HG03354 (cell line): ENCODE measurements at regions not wholly inside any gene's neighbourhood (a gene's known extent, or its start where the extent isn't known, plus 50 kb on each side); places are given as distances from the start of the nearest gene placed in this dataset.

ENCODE experiments used
- ATAC-seq: cut with Tn5 transposase; IDR thresholded peaks from one replicate; pipeline ENCODE4 v1.9.1; 2021; ENCODE audit warnings: mild to moderate bottlenecking; ENCODE audit not compliant: unreplicated experiment, poor library complexity, severe bottlenecking

DNA sequence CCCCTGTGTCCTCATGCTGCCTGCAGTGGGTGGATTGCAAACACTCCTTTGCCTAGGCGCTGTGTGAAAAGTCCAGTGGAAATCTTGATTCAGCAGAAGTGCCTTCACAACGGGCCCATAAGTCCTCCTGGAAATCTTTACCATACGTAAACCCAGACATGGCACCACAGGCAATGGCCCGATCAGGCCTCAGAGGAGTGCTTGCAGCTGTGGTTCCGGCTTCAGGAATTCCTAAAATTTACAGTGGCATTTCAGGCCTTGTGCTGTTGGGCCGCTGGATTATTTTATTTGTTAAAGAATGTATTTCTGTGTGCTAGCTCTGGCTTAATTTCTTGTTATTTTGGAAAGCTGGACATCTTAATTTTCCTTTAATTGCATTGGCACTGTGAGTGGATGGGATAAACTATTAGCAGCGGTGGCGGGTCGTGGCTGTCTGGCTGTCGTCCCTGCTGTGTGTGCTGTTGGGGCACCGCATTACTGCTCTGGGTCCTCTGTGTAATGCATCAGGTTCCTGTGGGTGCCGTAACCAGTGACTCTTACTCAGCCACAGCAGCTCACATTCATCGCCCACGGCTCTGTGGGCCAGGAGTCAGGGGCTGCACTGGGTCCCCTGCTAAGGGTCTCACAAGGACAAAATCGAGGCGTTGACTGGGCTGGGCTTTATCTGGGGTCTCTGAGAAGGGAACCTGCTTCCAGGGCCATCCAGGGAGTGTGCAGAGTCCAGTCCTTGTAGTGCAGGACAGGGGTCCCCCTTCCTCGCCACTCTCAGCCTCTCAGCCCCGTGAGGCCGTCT is 73.1 kb downstream of the RTP5 start:
- ATAC-seq = no peak

DNA sequence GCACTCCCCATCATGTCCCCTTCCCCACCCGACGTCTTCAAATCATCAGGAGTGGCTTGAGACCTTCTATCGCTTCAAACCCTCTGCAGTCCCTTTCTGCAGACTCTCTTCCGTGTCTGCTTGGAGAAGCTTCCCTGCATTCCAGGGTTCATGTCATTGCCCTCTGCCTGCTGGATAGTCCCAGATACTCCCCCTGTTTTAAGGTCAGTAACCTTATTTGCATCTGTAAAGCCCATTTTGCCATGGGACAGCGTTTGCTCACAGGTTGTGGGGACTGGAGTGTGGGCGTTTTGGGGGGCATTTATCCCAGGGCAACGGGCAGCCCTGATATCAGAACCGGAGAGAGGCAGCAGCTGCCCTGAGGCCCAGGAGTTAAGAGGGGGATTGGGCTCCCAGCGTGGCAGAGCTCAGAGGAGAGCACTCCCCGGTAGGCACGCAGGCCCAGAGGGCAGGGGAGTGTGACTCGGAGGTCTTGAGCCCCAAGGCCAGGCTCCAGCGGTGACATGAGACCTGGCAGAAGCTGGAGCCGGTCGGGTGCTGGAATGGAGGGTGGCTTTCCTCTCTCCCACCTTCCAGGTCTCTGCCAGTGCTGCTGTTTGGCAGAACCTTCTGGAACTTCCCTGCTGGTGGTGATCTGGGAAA is 73.8 kb downstream of the RTP5 start:
- ATAC-seq = no peak

DNA sequence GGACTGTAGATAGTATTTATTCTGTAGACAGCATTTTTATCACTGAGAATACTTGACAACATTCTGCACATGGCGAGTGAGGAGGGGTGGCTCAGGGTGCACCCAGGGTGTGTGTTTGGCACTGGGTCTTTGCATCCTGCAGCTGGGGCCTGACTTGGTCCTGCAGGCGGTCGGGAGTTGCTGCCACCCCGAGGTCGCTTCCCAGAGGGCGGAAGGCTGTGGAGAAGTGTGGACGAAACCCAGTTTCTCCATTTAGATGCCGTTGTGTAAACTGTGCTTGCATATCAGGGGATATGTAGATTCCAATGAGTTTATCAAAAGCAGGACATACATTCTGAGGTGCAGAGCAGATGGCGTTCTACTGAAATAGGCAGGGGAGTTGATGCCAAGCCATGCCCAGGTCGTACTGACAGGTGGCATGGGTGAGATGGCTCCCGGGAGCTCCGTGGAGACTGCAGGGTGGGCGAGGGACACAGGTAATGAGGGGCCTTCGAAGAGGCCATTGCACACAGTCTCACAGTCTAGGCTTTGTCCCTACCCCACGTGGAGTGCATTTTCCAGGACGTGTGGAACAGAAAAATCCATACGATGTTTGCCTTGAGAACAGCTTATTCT is 74.5 kb downstream of the RTP5 start:
- ATAC-seq = no peak

DNA sequence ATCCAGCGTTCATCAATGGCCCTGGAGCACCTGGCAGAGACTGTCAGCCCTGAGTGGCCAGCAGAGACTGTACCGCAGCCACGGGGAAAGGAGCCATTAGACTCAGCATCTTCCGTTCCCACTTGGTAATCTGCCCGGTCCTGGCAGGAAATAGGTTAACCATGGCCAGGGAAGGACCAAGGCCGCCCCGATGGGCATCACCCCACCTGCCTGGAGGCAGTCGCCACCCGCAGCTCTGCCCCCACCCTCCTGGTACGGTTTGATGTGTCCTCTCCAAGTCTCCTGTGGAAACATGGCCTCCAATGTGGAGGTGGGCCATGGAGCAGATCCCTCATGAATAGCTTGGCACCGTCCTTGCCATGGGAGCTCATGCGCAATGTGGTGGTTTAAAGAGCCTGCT is 75.3 kb downstream of the RTP5 start:
- ATAC-seq = no peak

DNA sequence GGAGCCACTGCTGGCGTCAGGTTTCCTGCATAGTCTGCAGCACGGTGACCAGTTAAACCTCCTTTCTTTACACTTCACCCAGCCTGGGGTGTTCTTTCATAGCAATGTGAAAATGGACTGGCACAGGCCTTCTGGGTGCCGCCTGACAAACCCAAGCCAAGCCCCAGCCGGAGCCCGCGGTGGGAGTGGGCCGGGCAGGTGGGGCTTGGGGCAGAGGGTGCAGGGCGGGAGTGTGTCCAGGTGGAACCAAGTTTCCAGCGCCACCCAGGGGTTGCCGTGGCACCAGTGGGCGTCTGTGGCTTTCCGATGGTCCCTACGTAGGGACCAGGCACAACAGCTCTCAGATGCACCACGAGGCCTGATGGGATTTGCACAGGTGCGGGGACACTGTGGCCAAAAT is 75.8 kb downstream of the RTP5 start:
- no peak for ATAC-seq

DNA sequence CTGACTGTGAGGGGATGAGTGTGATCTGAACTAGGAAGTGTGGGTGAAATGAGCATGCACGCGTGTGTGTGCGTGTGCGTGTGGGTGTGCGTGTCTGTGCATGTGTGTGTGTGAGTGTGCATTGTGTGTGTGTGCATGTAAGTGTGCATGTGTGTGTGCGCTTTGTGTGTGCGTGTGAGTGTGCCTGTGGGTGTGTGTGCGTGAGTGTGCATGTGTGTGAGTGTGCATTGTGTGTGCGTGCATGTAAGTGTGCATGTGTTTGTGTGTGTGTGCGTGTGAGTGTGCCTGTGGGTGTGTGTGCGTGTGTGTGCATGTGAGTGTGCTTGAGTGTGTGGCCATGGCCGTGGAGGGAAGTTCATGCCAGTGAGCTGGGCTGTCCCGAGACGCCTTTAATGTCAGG is 76.3 kb downstream of the RTP5 start:
- ATAC-seq = no peak

DNA sequence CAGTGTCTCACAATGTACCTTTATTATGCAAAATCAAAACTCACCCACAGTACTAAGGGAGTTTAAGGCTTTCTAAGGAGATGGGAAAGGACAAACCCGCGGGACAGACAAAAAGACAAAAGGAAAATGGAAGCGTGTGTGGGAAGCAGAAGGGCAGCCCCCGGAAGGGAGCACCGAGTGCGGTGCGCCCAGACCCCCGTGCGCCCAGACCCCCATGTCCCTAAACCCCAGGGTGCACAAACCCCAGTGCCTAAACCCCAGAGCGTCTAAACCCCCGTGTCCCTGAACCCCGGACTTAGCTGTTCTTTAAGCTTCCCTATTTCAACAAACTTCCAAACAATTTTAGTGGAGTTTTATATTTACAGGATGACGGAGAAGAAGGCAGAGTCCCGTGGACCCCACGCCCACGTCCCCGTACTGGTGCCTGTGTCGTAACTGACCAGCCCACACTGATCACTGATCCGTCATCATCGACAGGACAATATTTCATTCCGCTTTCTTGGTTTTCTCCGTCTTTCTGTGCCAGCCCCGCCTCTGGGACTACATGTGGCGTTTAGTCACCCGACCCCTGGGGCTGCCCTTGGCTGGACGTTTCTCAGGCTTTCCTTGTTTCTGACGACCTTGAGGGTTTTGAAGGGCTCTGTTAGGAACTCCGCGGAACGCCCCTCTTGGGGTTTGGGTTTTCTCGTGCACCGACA is 76.9 kb downstream of the RTP5 start:
- ATAC-seq = no peak

DNA sequence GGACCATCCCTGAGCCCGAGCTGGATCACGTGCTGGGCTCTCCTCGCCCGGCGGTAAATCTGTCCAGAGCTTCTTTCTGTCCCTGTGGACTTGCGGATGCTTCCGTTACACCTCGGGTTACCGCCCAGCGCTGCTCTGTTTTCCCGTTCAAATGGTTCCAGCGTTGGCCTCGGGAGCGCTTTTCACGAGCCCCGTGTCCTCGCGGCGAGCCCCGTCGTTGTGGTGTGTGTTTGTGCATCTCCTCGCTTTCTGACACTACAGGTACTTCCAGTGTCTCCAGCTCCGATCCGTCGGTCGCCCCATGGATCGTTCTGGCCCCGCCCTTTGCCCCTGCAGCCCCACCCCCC is 77.4 kb downstream of the RTP5 start:
- no peak for ATAC-seq

DNA sequence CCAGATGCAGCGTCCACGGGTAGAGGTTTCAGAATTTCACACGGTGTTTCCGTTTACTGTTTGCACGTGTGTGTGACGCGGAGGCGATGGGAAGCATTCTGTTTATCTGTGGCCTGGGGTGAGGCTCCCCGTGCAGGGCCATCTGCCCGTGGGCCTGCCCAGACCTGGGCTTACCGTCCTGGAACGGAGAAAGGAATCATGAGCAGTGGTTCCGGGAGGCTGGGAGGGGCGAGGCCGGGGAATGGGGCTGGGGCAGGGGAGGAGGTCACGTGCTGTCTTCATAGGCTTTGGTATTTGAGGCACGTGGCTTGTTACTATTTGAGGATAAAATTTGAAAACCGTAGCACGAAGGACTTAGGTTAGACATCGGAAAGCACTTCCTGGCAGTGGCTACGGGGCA is 77.9 kb downstream of the RTP5 start:
- ATAC-seq = no peak

DNA sequence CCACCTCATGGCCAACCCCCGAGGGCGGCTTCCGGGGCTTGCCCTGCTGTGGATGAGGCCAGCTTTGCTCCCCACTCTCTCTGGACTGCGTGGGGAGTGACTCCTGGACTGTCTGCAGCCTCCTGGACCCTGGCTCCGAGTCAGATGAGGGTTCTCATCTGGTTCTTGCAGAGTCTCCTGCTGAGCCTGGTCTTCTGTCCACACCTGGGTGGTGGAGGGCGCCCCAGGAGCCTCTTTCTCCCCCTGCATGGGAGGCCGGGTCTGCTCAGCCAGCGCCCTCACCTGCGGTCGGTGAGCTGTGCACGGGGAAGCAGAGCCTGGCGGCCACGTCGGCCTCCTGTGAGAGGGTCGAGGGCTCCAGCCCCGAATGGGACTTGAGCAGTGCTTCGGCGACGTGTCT is 78.3 kb downstream of the RTP5 start:
- ATAC-seq = no peak

DNA sequence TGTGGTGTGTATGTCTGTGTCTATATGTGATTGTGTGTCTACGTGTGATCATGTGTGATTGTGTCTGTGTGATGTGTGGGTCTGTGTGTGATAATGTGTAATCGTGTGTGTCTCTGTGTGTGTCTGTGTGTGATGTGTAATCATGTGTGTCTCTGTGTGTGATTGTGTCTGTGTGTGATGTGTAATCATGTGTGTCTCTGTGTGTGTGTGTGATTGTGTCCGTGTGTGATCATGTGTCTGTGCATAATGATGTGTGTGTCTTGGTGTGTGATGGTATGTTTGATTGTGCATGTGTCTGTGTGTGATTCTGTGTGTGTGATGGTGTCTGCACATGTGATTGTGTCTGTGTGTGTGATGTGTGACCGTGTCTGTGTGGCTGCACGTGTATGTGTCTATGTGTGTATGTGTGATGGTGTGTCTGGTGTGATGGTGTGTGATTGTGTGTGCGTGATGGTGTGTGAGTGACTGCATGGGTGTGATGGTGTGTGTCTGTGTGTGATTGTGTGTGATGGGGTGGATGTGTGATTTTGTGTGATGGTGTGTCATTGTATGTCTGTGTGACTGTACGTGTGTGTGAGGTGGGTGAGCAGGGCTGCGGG is 78.9 kb downstream of the RTP5 start:
- no peak for ATAC-seq

DNA sequence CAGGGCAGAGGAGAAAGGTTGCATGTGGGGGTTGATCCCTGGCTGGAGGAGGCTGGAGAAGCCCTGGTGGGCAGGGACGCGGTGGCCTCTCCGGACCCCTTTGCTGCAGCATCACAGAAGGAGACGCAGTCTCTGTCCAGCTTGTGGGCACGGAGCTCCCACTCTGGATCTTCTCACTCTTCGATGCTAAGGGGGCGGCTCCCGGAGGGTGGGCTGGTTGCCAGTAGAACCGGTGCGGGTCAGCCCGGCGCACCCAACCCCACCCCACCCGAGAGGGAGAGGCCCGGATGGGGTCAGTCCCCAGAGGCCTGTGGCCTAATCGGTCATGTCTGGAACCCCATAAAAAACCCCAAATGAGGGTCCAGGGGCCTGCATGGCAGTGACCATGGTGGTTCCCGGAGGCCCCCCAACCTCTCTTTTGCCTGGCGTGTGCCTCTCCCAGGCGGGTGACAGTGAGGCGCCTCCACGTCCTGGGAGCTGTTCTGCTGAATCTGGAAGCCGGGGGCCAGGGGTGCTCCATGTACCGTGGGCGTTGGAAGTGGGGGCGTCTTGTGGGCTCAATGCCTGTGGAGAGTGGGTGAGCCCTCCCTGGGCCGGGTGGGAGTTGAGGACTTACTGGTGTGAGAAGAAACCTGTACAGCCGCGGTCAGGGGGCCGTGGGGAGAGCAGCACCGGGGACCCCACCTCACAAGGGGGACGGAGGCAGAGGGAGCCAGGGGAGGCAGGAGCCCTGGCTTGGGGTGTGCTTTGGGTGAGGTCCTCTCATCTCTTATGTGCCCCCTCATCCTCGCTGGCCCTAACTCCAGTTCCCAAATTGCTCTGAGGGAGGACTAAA is 79.6 kb downstream of the RTP5 start:
- ATAC-seq = no peak

DNA sequence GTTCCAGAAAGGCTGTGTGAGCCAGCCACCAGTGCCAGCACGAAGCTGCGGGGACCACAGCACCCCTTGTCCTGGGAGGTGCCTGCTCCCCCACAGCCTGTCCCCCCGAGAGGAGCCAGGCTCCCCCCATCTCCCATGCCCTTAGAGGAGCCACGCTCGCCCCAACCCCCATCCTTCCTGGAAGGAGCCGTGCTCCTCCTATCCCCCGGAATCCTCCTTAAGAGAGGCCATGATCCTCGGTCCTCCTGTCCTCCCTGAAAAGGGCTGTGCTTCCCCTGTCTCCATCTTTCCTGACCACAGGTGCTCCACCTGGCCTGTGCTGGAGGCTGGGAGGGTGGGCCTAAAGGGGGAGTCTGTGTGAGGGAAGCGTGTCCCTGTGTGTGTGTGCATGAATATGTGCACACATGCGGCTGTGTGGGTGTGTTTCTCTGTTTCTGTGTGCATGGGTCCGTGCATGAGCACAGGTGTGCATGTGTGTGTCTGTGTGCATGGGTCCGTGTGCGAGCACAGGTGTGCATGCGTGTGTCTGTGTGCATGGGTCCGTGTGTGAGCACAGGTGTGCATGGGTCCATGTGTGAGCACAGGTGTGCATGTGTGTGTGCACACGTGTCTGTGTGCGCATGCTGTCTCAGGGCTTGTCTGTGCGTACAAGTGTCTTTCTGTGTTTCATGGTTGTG is 80.3 kb downstream of the RTP5 start:
- ATAC-seq = no peak

DNA sequence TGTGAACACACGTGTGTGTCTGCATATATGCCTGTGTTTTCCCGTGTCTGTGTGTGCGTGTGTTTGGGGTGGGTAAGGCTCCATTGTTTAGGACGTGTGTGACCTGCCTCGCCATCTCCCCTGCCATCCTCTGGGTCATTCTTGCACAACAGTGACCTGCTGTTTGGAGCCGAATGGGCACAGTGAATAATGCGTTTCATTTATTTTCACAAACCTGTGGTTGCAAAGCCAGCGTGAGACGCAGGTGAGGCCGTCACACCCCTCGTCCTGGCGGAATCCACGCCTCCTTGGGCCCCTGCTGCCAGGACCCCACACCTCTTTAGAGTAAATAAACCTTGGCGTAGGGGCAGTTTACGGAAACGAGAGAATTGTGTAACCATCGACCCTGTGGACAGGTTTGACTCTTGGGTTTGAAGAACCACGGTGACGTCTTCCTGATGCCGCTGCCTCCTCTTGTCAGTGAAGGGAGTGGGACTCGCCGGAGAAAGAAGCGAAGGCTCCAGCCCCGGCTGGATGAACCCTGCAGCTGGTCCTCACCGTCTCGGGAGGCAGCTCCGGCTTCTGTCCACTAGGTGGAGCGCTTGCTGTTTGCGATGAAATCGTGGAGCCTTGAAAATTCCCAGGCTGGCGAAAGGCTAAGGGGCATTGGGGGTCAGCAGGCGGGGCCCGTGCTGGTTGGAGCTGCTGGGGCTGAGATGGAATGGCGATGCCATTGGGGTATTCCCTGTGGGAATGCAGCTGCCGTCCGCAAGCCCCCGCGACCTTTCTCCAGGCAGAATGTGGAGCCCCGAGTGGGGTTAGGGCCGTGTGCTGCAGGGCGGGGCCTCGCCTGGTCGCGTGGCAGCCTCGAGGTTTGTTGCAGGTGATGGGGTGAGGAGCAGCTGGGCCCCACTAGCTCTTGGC is 81.1 kb downstream of the RTP5 start:
- ATAC-seq = no peak

DNA sequence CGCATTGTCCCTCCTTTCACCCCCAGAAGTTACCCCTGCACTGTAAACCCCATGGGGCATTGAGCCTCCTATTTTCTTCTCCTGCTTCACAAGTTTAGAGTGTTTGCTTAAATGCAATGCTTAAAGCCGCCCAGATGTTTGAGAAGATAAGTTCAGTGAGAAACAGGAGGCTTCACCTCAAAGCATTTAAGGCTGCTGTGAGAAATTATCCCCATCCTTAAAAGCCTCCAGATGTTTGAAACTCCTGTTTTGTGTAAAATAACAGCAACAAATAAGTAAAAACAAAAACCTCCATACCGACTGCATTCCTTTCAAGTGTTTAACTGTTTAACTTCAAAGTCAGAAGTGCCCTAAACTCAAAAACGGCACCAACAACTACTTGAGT is 81.8 kb downstream of the RTP5 start:
- no peak for ATAC-seq

DNA sequence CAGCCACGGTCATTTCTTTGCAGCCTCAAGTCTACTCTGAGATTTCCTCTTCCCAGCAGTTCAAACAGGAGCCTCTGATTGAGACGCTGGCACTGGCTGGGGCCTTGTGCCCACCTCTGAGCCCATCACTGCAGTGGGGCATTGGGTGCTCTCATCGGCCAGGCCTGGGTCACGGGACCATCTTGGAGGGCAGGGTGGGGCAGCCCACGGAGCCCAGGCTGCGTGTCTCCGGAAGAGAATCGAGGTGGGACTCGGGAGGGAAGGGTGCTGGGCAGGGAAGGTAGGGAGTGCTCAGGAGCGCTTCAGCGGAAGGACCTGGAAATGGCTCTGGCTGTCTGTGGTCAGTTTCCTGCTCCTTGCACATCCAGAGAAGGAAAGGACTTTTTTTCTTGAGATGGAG is 82.4 kb downstream of the RTP5 start:
- no peak for ATAC-seq

DNA sequence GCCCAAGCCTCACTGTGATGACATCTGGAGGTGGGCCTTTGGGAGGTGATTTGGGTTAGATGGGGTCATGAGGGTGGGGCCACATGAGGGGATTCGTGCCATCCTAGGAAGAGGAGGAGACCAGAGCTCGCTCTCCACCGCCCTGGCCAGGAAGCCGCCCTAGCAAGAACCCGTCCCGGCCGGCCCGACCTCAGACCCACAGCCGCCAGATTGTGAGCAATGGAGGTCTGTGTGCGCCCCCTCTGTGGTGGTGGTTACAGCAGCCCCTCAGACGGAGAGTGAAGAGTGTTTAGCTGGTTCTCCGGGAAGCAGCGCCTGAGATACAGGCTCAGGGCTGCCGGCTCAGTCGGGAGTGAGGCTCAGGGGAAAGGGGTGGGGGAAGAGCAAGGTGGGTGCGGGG is 83.3 kb downstream of the RTP5 start:
- ATAC-seq = no peak

DNA sequence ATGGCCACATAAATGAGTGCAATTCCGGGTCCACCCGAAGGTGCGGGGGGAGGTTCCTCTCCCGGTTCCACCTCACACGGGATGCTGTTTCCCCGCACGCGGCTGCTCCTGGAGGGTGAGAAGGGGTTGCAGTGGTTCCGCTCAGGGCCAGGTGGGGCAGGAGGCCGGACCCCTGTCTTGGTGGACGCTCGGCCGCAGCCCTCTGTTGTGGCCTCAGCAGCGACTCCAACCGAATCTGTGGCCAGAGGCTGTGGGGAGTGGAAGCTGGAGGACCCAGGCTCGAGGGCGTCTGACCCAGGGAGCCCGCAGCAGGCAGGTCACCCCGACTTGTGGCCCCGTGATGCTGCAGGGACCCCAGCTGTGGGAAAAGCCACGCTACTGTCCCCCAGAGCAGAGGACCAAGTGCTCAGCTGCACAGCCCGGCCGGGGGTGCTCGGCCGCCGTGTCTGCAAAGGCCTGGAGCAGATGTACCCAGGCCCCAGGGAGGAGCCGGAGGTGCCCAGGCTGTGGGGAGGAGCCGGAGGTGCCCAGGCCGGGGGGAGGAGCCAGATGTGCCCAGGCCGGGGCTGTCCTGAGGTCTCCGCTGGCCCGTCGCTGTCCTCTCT is 83.9 kb downstream of the RTP5 start:
- no peak for ATAC-seq
